Endothelial cell of umbilical vein (primary cell): ENCODE measurements at regions not wholly inside any gene's neighbourhood (a gene's known extent, or its start where the extent isn't known, plus 50 kb on each side); places are given as distances from the start of the nearest gene placed in this dataset.

Experiments used
- BruUV-seq: library from RNA; stranded (reverse); fragments of 400-500 nt; replicated peaks from 2 replicates; lab custom pipeline; 2021; lab: Mats Ljungman, UMichigan
- CTCF ChIA-PET: fragments of 300-600, 350-600 bp; sonication (Branson Sonifier 250); formaldehyde crosslinking; loops from one replicate; lab custom pipeline; 2021; ENCODE audit warnings: antibody characterized with exemption, inconsistent platforms; lab: Charles Lee
- POLR2A ChIA-PET: fragments of 300-600, 350-600 bp; sonication (Branson Sonifier 250); formaldehyde crosslinking; loops from one replicate; lab custom pipeline; 2021; ENCODE audit warnings: antibody characterized with exemption, inconsistent platforms; lab: Charles Lee
- DNase-seq: peaks from one replicate; pipeline ENCODE4 v3.0.0-alpha.2; 2011; ENCODE audit warnings: low read depth, low spot score
- FAIRE-seq: peaks from 2 replicates; lab custom pipeline; 2011; peaks lifted over from hg19 to GRCh38; lab: Jason Lieb, UNC
- H2AFZ ChIP-seq: 2 replicates; pipeline ENCODE4 v1.6.0; 2012; ENCODE audit warnings: low read depth, low read length, control low read depth, inconsistent platforms
- H3K27ac ChIP-seq: 2 replicates; pipeline ENCODE4 v1.5.1; 2011; ENCODE audit warnings: low read depth, mild to moderate bottlenecking, control low read depth, low read length, moderate library complexity; ENCODE audit not compliant: insufficient read depth
- H3K27me3 ChIP-seq, 2 experiments: 2 replicates each; pipeline versions ENCODE4 v1.6.0 to v1.6.1; 2011; ENCODE audit warnings: low read length in 2 of 2, mixed read lengths in 1 of 2; ENCODE audit not compliant: control insufficient read depth in 2 of 2, insufficient read depth in 2 of 2
- H3K36me3 ChIP-seq, 2 experiments: 2 replicates in 1 of 2; 3 replicates in 1 of 2; pipeline ENCODE4 v1.5.1; 2011; ENCODE audit warnings: low read length in 2 of 2, mild to moderate bottlenecking in 1 of 2, moderate library complexity in 1 of 2; ENCODE audit not compliant: control insufficient read depth in 2 of 2, insufficient read depth in 2 of 2; ENCODE audit errors: extremely low read depth in 1 of 2
- H3K4me1 ChIP-seq: 3 replicates; pipeline ENCODE4 v1.5.1; 2011; ENCODE audit warnings: mild to moderate bottlenecking, low read length; ENCODE audit not compliant: control insufficient read depth, insufficient read depth; ENCODE audit errors: extremely low read depth
- H3K4me2 ChIP-seq: 2 replicates; pipeline ENCODE4 v1.6.1; 2011; ENCODE audit warnings: low read length, control low read depth, mixed read lengths; ENCODE audit not compliant: insufficient read depth
- H3K4me3 ChIP-seq, 3 experiments: fragments of 200-600 bp in 1 of 3; sonication (generic), shearing (Covaris generic) in 1 of 3; replicated peaks in 1 of 3; 2 replicates each; pipeline ENCODE4 v1.5.1; 2011 to 2016; ENCODE audit warnings: control low read depth in 3 of 3, low read length in 3 of 3, mild to moderate bottlenecking in 2 of 3, inconsistent platforms in 1 of 3, low read depth in 1 of 3, moderate library complexity in 1 of 3; ENCODE audit not compliant: insufficient read depth in 1 of 3
- H3K79me2 ChIP-seq: 2 replicates; pipeline ENCODE4 v1.6.0; 2012; ENCODE audit warnings: low read length, inconsistent platforms; ENCODE audit not compliant: control insufficient read depth, insufficient read depth
- H3K9ac ChIP-seq: replicated peaks from 2 replicates; pipeline ENCODE3; 2011; ENCODE audit warnings: low read length, control low read depth; ENCODE audit not compliant: insufficient read depth; ENCODE audit errors: extremely low read depth
- H3K9me1 ChIP-seq: replicated peaks from 3 replicates; pipeline ENCODE4 v1.6.0; 2011; ENCODE audit warnings: mild to moderate bottlenecking, low read length; ENCODE audit not compliant: control insufficient read depth, insufficient read depth; ENCODE audit errors: extremely low read depth
- H3K9me3 ChIP-seq: replicated peaks from 2 replicates; pipeline ENCODE4 v1.5.1; 2012; ENCODE audit warnings: low read length, inconsistent platforms; ENCODE audit not compliant: control insufficient read depth, insufficient read depth
- H4K20me1 ChIP-seq: replicated peaks from 2 replicates; pipeline ENCODE3; 2011; ENCODE audit warnings: mild to moderate bottlenecking, low read length; ENCODE audit not compliant: control insufficient read depth, insufficient read depth; ENCODE audit errors: extremely low read depth
- EZH2 ChIP-seq: IDR thresholded peaks from 2 replicates; pipeline ENCODE4 v1.6.1; 2012; ENCODE audit warnings: borderline replicate concordance, low read depth, mild to moderate bottlenecking, moderate library complexity, low read length, inconsistent platforms; ENCODE audit not compliant: severe bottlenecking
- FOS ChIP-seq: IDR thresholded peaks from 2 replicates; pipeline ENCODE4 v1.6.1; 2011; ENCODE audit warnings: mild to moderate bottlenecking, low read length, moderate library complexity, borderline replicate concordance; ENCODE audit not compliant: insufficient read depth
- GATA2 ChIP-seq: IDR thresholded peaks from 2 replicates; pipeline ENCODE4 v1.7.0; 2011; ENCODE audit warnings: low read depth, mild to moderate bottlenecking, moderate library complexity, mixed read lengths, low read length; ENCODE audit not compliant: insufficient read length, insufficient read depth
- JUN ChIP-seq: IDR thresholded peaks from 2 replicates; pipeline ENCODE4 v1.6.1; 2011; ENCODE audit warnings: borderline replicate concordance, low read depth; ENCODE audit not compliant: insufficient read length, insufficient read depth
- MYC ChIP-seq: IDR thresholded peaks from one replicate; pipeline ENCODE4 v1.6.1; 2011; ENCODE audit warnings: mild to moderate bottlenecking, low read depth, low read length
- POLR2A ChIP-seq: IDR thresholded peaks from 2 replicates; pipeline ENCODE4 v1.6.1; 2012; ENCODE audit warnings: low read depth, mild to moderate bottlenecking, control low read depth, low read length
- POLR2AphosphoS5 ChIP-seq: IDR thresholded peaks from 2 replicates; pipeline ENCODE4 v1.6.1; 2012; ENCODE audit warnings: low read depth, mild to moderate bottlenecking, control low read depth, low read length, moderate library complexity; ENCODE audit not compliant: insufficient read depth
- dilution Hi-C: fragments of 300-500 bp; cut with MboI; formaldehyde crosslinking; loops from one replicate; pipeline ENCODE4 v1.15.0; 2019; ENCODE audit warnings: low sequenced_read_pairs; ENCODE audit not compliant: extremely low pct_ligation_motif_present
- intact Hi-C: fragments of 100-400 bp; cut with micrococcal nuclease; formaldehyde crosslinking; loops from one replicate; pipeline ENCODE4 v1.10.0; 2022
- TF ChIP-seq, protein P1 (sequence below): IDR thresholded peaks from 2 replicates; pipeline ENCODE4 v1.6.1; 2011; ENCODE audit not compliant: insufficient read depth, insufficient read length
- TF ChIP-seq, protein P2 (sequence below), 2 donors: IDR thresholded peaks; 1 replicate in 1 of 2; 2 replicates in 1 of 2; pipeline ENCODE4 v1.5.1; 2011; ENCODE audit warnings: low read length in 2 of 2, mild to moderate bottlenecking in 2 of 2, moderate library complexity in 2 of 2, control low read depth in 1 of 2, inconsistent platforms in 1 of 2, low read depth in 1 of 2; ENCODE audit not compliant: insufficient read depth in 1 of 2; ENCODE audit errors: extremely low read depth in 1 of 2

DNA sequence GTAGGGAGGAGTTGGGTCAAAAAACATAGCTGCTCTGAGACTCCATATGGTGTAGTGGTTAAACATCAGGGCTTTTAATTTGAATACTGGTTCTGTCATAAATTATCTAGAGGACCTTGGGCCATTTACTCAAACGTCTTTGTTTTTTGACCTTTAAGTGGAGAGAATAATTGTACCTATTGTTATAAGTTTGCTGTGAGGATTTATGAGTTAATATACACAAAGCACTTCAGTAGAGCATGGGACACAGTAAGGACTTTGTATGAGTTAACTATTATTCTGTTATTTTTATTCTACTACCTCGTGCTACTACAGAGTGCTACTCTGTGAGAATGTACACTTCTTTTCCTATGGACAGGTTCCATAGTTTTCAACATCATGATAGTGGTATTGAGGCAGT, 123.7 kb upstream of the TNC start:
- FAIRE-seq: no peak
- Histone ChIP-seq H3K9me3 (no peaks in the 10 kb centered on the region), H3K27ac (no peak overlapping the region), H4K20me1 (no peaks in the 10 kb centered on the region), H3K79me2 (no peaks in the 10 kb centered on the region), H3K9ac (no peak overlapping the region), H3K4me2 (no peak overlapping the region), H3K4me1 (no peaks in the 10 kb centered on the region), H3K27me3 (no peaks in the 10 kb centered on the region), H3K4me3 (no peak overlapping the region), H2AFZ (no peak overlapping the region), H3K9me1 (no peaks in the 10 kb centered on the region), H3K36me3 (no peaks in the 10 kb centered on the region)
- POLR2A ChIA-PET: interaction anchor here (0.8 kb wide), 1 partner anchor 100 kb away, joined by 3 read pairs; no protein-coding TSS in a partner anchor
- intact Hi-C loops: no loop called here
- no peak for TF ChIP-seq GATA2
- no peak for TF ChIP-seq MYC
- no peak for TF ChIP-seq JUN
- no peak for TF ChIP-seq EZH2
- TF ChIP-seq POLR2A: no peak
- TF ChIP-seq POLR2AphosphoS5: no peak
- TF ChIP-seq, protein P1, sequence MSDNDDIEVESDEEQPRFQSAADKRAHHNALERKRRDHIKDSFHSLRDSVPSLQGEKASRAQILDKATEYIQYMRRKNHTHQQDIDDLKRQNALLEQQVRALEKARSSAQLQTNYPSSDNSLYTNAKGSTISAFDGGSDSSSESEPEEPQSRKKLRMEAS: no peak
- TF ChIP-seq FOS: no peak
- TF ChIP-seq, protein P2, sequence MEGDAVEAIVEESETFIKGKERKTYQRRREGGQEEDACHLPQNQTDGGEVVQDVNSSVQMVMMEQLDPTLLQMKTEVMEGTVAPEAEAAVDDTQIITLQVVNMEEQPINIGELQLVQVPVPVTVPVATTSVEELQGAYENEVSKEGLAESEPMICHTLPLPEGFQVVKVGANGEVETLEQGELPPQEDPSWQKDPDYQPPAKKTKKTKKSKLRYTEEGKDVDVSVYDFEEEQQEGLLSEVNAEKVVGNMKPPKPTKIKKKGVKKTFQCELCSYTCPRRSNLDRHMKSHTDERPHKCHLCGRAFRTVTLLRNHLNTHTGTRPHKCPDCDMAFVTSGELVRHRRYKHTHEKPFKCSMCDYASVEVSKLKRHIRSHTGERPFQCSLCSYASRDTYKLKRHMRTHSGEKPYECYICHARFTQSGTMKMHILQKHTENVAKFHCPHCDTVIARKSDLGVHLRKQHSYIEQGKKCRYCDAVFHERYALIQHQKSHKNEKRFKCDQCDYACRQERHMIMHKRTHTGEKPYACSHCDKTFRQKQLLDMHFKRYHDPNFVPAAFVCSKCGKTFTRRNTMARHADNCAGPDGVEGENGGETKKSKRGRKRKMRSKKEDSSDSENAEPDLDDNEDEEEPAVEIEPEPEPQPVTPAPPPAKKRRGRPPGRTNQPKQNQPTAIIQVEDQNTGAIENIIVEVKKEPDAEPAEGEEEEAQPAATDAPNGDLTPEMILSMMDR (IDR thresholded peaks at IDR 0.05; ENCODE audit: extremely low read depth in 1 of 2, insufficient read depth in 1 of 2, low read depth in 1 of 2, low read length in 2 of 2): no peak
- CTCF ChIA-PET: no interaction called here
- no TSS peak for BruUV-seq
- dilution Hi-C loops: no loop called here
- DNase-seq: no peak
